Mesendoderm (in vitro differentiated cells): ENCODE measurements at regions not wholly inside any gene's neighbourhood (a gene's known extent, or its start where the extent isn't known, plus 50 kb on each side); places are given as distances from the start of the nearest gene placed in this dataset.

Experiments
- DNase-seq: peaks from one replicate; pipeline ENCODE4 v3.0.0; 2013
- H2AK5ac ChIP-seq: 2 replicates; pipeline ENCODE4 v1.6.1; 2013; ENCODE audit warnings: low read length, inconsistent platforms
- H2BK120ac ChIP-seq: 2 replicates; pipeline ENCODE4 v1.6.1; 2013; ENCODE audit warnings: low read depth, mild to moderate bottlenecking, low read length, moderate library complexity, mixed read lengths
- H2BK15ac ChIP-seq: replicated peaks from 2 replicates; pipeline ENCODE4 v1.6.1; 2013; ENCODE audit warnings: low read depth, mild to moderate bottlenecking, moderate library complexity
- H2BK5ac ChIP-seq: 2 replicates; pipeline ENCODE4 v1.6.1; 2013; ENCODE audit warnings: low read length, inconsistent platforms
- H3K18ac ChIP-seq: 2 replicates; pipeline ENCODE4 v1.6.1; 2013; ENCODE audit warnings: mild to moderate bottlenecking, low read length, mixed read lengths
- H3K23ac ChIP-seq: one replicate; pipeline ENCODE4 v1.6.1; 2013; ENCODE audit warnings: low read length
- H3K27ac ChIP-seq: 2 replicates; pipeline ENCODE4 v1.5.1; 2013; ENCODE audit warnings: low read depth, mild to moderate bottlenecking, inconsistent platforms, low read length, moderate library complexity
- H3K27me3 ChIP-seq: 2 replicates; pipeline ENCODE4 v1.6.1; 2013; ENCODE audit warnings: low read length, control low read depth, mild to moderate bottlenecking, inconsistent platforms; ENCODE audit not compliant: insufficient read depth, poor library complexity
- H3K36me3 ChIP-seq: 2 replicates; pipeline ENCODE4 v1.6.1; 2013; ENCODE audit warnings: low read length, inconsistent platforms; ENCODE audit not compliant: control insufficient read depth, insufficient read depth
- H3K4ac ChIP-seq: one replicate; pipeline ENCODE4 v1.6.1; 2013; ENCODE audit warnings: low read depth, mild to moderate bottlenecking, low read length, moderate library complexity
- H3K4me1 ChIP-seq: 2 replicates; pipeline ENCODE4 v1.6.1; 2013; ENCODE audit warnings: low read depth, low read length, inconsistent platforms; ENCODE audit not compliant: control insufficient read depth
- H3K4me2 ChIP-seq: 2 replicates; pipeline ENCODE4 v1.6.1; 2013; ENCODE audit warnings: low read length
- H3K4me3 ChIP-seq: 2 replicates; pipeline ENCODE4 v1.5.1; 2013; ENCODE audit warnings: mild to moderate bottlenecking, low read length
- H3K56ac ChIP-seq: one replicate; pipeline ENCODE4 v1.6.1; 2013; ENCODE audit warnings: low read length
- H3K79me1 ChIP-seq: 2 replicates; pipeline ENCODE4 v1.6.1; 2013; ENCODE audit warnings: low read length, inconsistent platforms
- H3K79me2 ChIP-seq: 2 replicates; pipeline ENCODE4 v1.6.1; 2013; ENCODE audit warnings: mild to moderate bottlenecking, low read length; ENCODE audit not compliant: control insufficient read depth, insufficient read depth
- H3K9ac ChIP-seq: 2 replicates; pipeline ENCODE4 v1.6.1; 2013; ENCODE audit warnings: low read length, inconsistent platforms
- H4K5ac ChIP-seq: one replicate; pipeline ENCODE4 v1.6.1; 2013; ENCODE audit warnings: low read length
- H4K8ac ChIP-seq: one replicate; pipeline ENCODE4 v1.6.1; 2013; ENCODE audit warnings: low read depth, mild to moderate bottlenecking, control low read depth, low read length, moderate library complexity
- WGBS: extraction: QIAGEN DNeasy Blood & Tissue Kit; methylation state at CpG from one replicate; pipeline ENCODE4 v1.1.7; 2013; ENCODE audit warnings: low lambda C conversion rate, missing lambda C conversion rate; ENCODE audit not compliant: insufficient coverage; ENCODE audit errors: extremely low coverage; 5-methylcytosine and 5-hydroxymethylcytosine counted together

GRCh38 chr4:123649250-123649644, 252.7 kb downstream of the SPRY1 start:
- DNase-seq, result no peak
- H3K18ac ChIP-seq, result no peak overlapping the region
- no peak overlapping the region for H3K4me3 ChIP-seq
- no peak overlapping the region for H3K23ac ChIP-seq
- no peak overlapping the region for H3K4ac ChIP-seq
- H3K27ac ChIP-seq, result no peak overlapping the region
- no peak overlapping the region for H2BK5ac ChIP-seq
- no peaks in the 10 kb centered on the region for H3K79me1 ChIP-seq
- H4K8ac ChIP-seq, result no peak overlapping the region
- no peaks in the 10 kb centered on the region for H3K27me3 ChIP-seq
- H4K5ac ChIP-seq, result no peak overlapping the region
- H2AK5ac ChIP-seq, result no peak overlapping the region
- no CpG with 5 or more reads among the region's 4 CpGs for WGBS
- H2BK15ac ChIP-seq, result no peak overlapping the region
- H3K36me3 ChIP-seq, result no peaks in the 10 kb centered on the region
- no peak overlapping the region for H3K9ac ChIP-seq
- peak overlapping the region; percentile 28 for H2BK120ac ChIP-seq
- no peaks in the 10 kb centered on the region for H3K79me2 ChIP-seq
- no peak overlapping the region for H3K4me2 ChIP-seq
- H3K4me1 ChIP-seq, result peaks cover 4% of the 10 kb centered on the region
- peak overlapping the region; percentile 46 for H3K56ac ChIP-seq

- no peak overlapping the region for H3K4ac ChIP-seq
- no peaks in the 10 kb centered on the region for H3K27me3 ChIP-seq
- H4K5ac ChIP-seq, result no peak overlapping the region
- DNase-seq, result peak; percentile 71
- H3K4me1 ChIP-seq, result peaks cover 4% of the 10 kb centered on the region
- no peak overlapping the region for H2AK5ac ChIP-seq
- no peak overlapping the region for H3K23ac ChIP-seq
- no peak overlapping the region for H3K4me2 ChIP-seq
- no peak overlapping the region for H2BK5ac ChIP-seq
- H3K36me3 ChIP-seq, result no peaks in the 10 kb centered on the region
- peak overlapping the region; percentile 27 for H3K56ac ChIP-seq
- H3K27ac ChIP-seq, result peak overlapping the region; percentile 51
- no peak overlapping the region for H3K9ac ChIP-seq
- H3K4me3 ChIP-seq, result no peak overlapping the region
- H2BK15ac ChIP-seq, result no peak overlapping the region
- H2BK120ac ChIP-seq, result no peak overlapping the region
- no peak overlapping the region for H3K18ac ChIP-seq
- no peaks in the 10 kb centered on the region for H3K79me1 ChIP-seq
- H3K79me2 ChIP-seq, result no peaks in the 10 kb centered on the region
- no CpG with 5 or more reads among the region's 11 CpGs for WGBS
- no peak overlapping the region for H4K8ac ChIP-seq
These were observed 253.2 kb downstream of the SPRY1 start for GRCh38 chr4:123649645-123650391.

- no peak overlapping the region for H3K18ac ChIP-seq
- H3K9ac ChIP-seq, result no peak overlapping the region
- H3K56ac ChIP-seq, result no peak overlapping the region
These were observed 254.5 kb downstream of the SPRY1 start for GRCh38 chr4:123651066-123651465.

GRCh38 chr4:123651536-123652180, 255.1 kb downstream of the SPRY1 start:
- Histone ChIP-seq H3K27me3 (no peaks in the 10 kb centered on the region), H2BK120ac (no peak overlapping the region), H3K79me2 (no peaks in the 10 kb centered on the region), H3K4me2 (no peak overlapping the region), H3K23ac (no peak overlapping the region), H3K4me3 (no peak overlapping the region), H3K4ac (no peak overlapping the region), H3K36me3 (no peaks in the 10 kb centered on the region), H2BK5ac (no peak overlapping the region), H4K8ac (no peak overlapping the region), H3K9ac (no peak overlapping the region), H2BK15ac (no peak overlapping the region), H3K79me1 (no peaks in the 10 kb centered on the region), H3K4me1 (peaks cover 4% of the 10 kb centered on the region), H3K56ac (no peak overlapping the region), H4K5ac (no peak overlapping the region), H3K27ac (no peak overlapping the region), H3K18ac (no peak overlapping the region), H2AK5ac (no peak overlapping the region)
- DNase-seq, result no peak
- no CpG with 5 or more reads among the region's 1 CpG for WGBS

More at GRCh38 chr4:123651066-123651465, 254.5 kb downstream of the SPRY1 start:
- DNase-seq, result no peak
- Histone ChIP-seq H4K5ac (no peak overlapping the region), H4K8ac (no peak overlapping the region), H3K4me2 (no peak overlapping the region), H3K27me3 (no peaks in the 10 kb centered on the region), H2BK120ac (no peak overlapping the region), H2AK5ac (no peak overlapping the region), H3K4me1 (peaks cover 4% of the 10 kb centered on the region), H3K23ac (no peak overlapping the region), H2BK5ac (no peak overlapping the region), H3K79me1 (no peaks in the 10 kb centered on the region), H3K4me3 (no peak overlapping the region), H3K36me3 (no peaks in the 10 kb centered on the region), H2BK15ac (no peak overlapping the region), H3K4ac (no peak overlapping the region), H3K27ac (no peak overlapping the region), H3K79me2 (no peaks in the 10 kb centered on the region)
- no CpG with 5 or more reads among the region's 2 CpGs for WGBS

- Histone ChIP-seq H3K79me2 (no peaks in the 10 kb centered on the region), H3K56ac (no peak overlapping the region), H2AK5ac (no peak overlapping the region), H3K9ac (no peak overlapping the region), H2BK120ac (no peak overlapping the region), H3K23ac (no peak overlapping the region), H3K36me3 (no peaks in the 10 kb centered on the region), H3K4me2 (no peak overlapping the region), H3K4ac (no peak overlapping the region), H3K79me1 (no peaks in the 10 kb centered on the region), H2BK15ac (no peak overlapping the region), H3K4me3 (no peak overlapping the region), H2BK5ac (no peak overlapping the region), H3K27me3 (no peaks in the 10 kb centered on the region), H3K27ac (no peak overlapping the region), H3K18ac (no peak overlapping the region), H3K4me1 (peaks cover 4% of the 10 kb centered on the region), H4K5ac (no peak overlapping the region), H4K8ac (no peak overlapping the region)
- WGBS, result no CpG with 5 or more reads among the region's 1 CpG
- DNase-seq, result no peak
These were observed 255.9 kb downstream of the SPRY1 start for GRCh38 chr4:123652476-123652875.
